Neural progenitor cell (in vitro differentiated cells): ENCODE measurements at regions not wholly inside any gene's neighbourhood (a gene's known extent, or its start where the extent isn't known, plus 50 kb on each side); places are given as distances from the start of the nearest gene placed in this dataset.
"Not testable (repeated sequence)": the region's sequence is repeated elsewhere in the genome, so short reads cannot be mapped to it uniquely, and the experiment has no call there.

Source experiments
- EZH2 ChIP-seq: fragments of 200-600 bp; sonication (generic); IDR thresholded peaks from 2 replicates; pipeline ENCODE4 v1.6.1; 2017; ENCODE audit warnings: antibody characterized with exemption, mild to moderate bottlenecking, moderate library complexity
- TF ChIP-seq, protein P1 (sequence below): fragments of 200-600 bp; sonication (generic); IDR thresholded peaks from 2 replicates; pipeline ENCODE4 v1.5.1; 2017; ENCODE audit warnings: antibody characterized with exemption, mild to moderate bottlenecking

DNA sequence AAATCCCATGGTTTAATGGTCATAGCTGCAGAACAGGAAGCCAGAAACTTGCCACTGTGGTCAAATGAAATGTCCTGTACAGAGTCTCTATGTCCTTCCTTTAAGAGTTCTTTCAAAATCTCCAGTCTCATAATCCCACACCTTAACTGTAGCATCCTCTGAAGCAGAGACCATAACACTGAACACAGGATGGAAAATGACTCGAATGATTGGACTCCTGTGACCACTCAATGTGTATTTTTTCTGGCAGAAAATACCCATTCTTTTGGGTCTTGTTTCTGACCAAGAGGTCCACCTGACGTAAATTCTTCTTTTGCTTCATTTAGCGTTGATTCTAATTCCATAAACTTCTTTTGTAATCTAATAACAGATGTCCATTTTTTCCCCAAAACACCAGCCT lies 181.4 kb upstream of the PLGLB2 start:
- TF ChIP-seq, protein P1, sequence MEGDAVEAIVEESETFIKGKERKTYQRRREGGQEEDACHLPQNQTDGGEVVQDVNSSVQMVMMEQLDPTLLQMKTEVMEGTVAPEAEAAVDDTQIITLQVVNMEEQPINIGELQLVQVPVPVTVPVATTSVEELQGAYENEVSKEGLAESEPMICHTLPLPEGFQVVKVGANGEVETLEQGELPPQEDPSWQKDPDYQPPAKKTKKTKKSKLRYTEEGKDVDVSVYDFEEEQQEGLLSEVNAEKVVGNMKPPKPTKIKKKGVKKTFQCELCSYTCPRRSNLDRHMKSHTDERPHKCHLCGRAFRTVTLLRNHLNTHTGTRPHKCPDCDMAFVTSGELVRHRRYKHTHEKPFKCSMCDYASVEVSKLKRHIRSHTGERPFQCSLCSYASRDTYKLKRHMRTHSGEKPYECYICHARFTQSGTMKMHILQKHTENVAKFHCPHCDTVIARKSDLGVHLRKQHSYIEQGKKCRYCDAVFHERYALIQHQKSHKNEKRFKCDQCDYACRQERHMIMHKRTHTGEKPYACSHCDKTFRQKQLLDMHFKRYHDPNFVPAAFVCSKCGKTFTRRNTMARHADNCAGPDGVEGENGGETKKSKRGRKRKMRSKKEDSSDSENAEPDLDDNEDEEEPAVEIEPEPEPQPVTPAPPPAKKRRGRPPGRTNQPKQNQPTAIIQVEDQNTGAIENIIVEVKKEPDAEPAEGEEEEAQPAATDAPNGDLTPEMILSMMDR = not testable (repeated sequence)
- not testable (repeated sequence) for TF ChIP-seq EZH2
